GM12891 (cell line): ENCODE measurements at regions not wholly inside any gene's neighbourhood (a gene's known extent, or its start where the extent isn't known, plus 50 kb on each side); places are given as distances from the start of the nearest gene placed in this dataset.

Experiments used
- PAX5 ChIP-seq: IDR thresholded peaks from 2 replicates; pipeline ENCODE4 v1.6.1; 2011; ENCODE audit warnings: low read length, moderate library complexity, mild to moderate bottlenecking; ENCODE audit not compliant: insufficient read depth, severe bottlenecking
- POLR2A ChIP-seq: IDR thresholded peaks from 2 replicates; pipeline ENCODE4 v1.6.1; 2011; ENCODE audit warnings: low read depth, low read length, control low read depth
- POLR2AphosphoS5 ChIP-seq: IDR thresholded peaks from 2 replicates; pipeline ENCODE4 v1.6.1; 2011; ENCODE audit warnings: low read depth, low read length, control low read depth
- POU2F2 ChIP-seq: IDR thresholded peaks from 2 replicates; pipeline ENCODE4 v1.6.1; 2011; ENCODE audit warnings: low read depth, mild to moderate bottlenecking, control low read depth, low read length, moderate library complexity
- SPI1 ChIP-seq: IDR thresholded peaks from 2 replicates; pipeline ENCODE4 v1.6.1; 2011; ENCODE audit warnings: low read depth, low read length, control low read depth
- TAF1 ChIP-seq: IDR thresholded peaks from 2 replicates; pipeline ENCODE4 v1.6.1; 2011; ENCODE audit warnings: low read depth, low read length, control low read depth

DNA sequence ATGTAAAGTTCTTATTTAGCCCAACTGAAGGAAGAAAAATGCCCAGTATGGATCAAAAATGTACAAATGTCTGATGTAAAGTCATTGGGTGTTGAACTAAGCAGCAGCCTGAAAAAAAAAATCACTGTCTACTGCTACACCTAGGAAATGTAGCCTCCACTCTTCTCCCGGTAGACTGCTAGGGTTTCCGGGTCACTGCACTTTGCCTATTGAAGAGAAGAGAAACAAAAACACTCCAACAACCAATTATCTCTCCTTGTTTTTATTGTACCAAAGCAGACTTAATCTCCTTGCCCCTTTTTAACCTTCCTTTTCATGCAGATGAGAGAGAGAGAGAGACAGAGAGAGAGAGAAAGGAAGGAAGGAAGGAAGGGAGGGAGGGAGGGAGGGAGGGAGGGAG lies 140.2 kb upstream of the SETMAR start:
- no peak for TF ChIP-seq POLR2AphosphoS5
- TF ChIP-seq POLR2A = no peak
- TF ChIP-seq SPI1 = no peak
- no peak for TF ChIP-seq TAF1
- no peak for TF ChIP-seq POU2F2
- no peak for TF ChIP-seq PAX5
